Adrenal gland (tissue), 9 donors: ENCODE measurements at regions not wholly inside any gene's neighbourhood (a gene's known extent, or its start where the extent isn't known, plus 50 kb on each side); places are given as distances from the start of the nearest gene placed in this dataset.

Experiments used
- DNase-seq, 7 donors: peaks; one replicate each; pipeline ENCODE4 v3.0.0-alpha.2; 2019 to 2020
- H3K27ac ChIP-seq, 5 donors: fragments of 200-600 bp; sonication (generic) in 4 of 5; 1 replicate in 3 of 5; 2 replicates in 2 of 5; pipeline versions ENCODE4 v1.5.1 to v1.8.0; 2016 to 2020; ENCODE audit warnings: mild to moderate bottlenecking in 1 of 5
- H3K27me3 ChIP-seq: fragments of 200-600 bp; 2 replicates; pipeline ENCODE4 v1.8.0; 2021
- H3K36me3 ChIP-seq, 2 donors: fragments of 200-600 bp; replicated peaks in 1 of 2; 1 replicate in 1 of 2; 2 replicates in 1 of 2; pipeline versions ENCODE4 v1.5.1 to v1.8.0; 2018 to 2022
- H3K4me1 ChIP-seq, 2 donors: fragments of 200-600 bp; replicated peaks in 1 of 2; 1 replicate in 1 of 2; 2 replicates in 1 of 2; pipeline versions ENCODE4 v1.5.1 to v1.8.0; 2018 to 2021
- H3K4me3 ChIP-seq, 4 donors: fragments of 200-600 bp; sonication (generic) in 3 of 4; one replicate each; pipeline ENCODE4 v1.5.1; 2016 to 2018
- H3K9me3 ChIP-seq, 3 donors: fragments of 200-600 bp; sonication (generic) in 1 of 3; replicated peaks in 1 of 3; 1 replicate in 2 of 3; 2 replicates in 1 of 3; pipeline versions ENCODE4 v1.5.1 to v1.8.0; 2016 to 2021
- CTCF ChIP-seq, 6 experiments: fragments of 450-650 bp in 4 of 6; fragments of 200-600 bp in 2 of 6; sonication (generic) in 1 of 6; IDR thresholded peaks; 1 replicate in 5 of 6; 2 replicates in 1 of 6; pipeline versions ENCODE4 v1.5.1 to v1.8.0; 2016 to 2021; ENCODE audit warnings: antibody characterized with exemption in 6 of 6, mild to moderate bottlenecking in 2 of 6, moderate library complexity in 1 of 6
- POLR2A ChIP-seq, 2 donors: fragments of 450-650 bp; IDR thresholded peaks; one replicate each; pipeline ENCODE4 v1.6.1; 2017; ENCODE audit warnings: antibody characterized with exemption in 2 of 2, mild to moderate bottlenecking in 2 of 2, moderate library complexity in 1 of 2
- whole genome bisulfite sequencing, 4 donors: extraction: QIAGEN DNeasy Blood & Tissue Kit in 2 of 4; methylation state at CpG; one replicate each; pipeline versions ENCODE4 v1.1.5 to v1.1.7; 2013 to 2017; 5-methylcytosine and 5-hydroxymethylcytosine counted together
- intact Hi-C, 2 donors: fragments of 100-400 bp; cut with DNase I; formaldehyde crosslinking; loops; one replicate each; pipeline versions ENCODE4 v1.14.1 to v1.15.0; 2022 to 2023
- donor health status: healthy with polysubstance abuse.
- donor health status: Bipolar disorder and iron deficiency.
- donor health status: DM: yes; HTN: yes; CAD: no.
- donor health status: DM: no; HTN: no; CAD: no.
- donor health status: DM: no; HTN: no; CAD: no.

DNA sequence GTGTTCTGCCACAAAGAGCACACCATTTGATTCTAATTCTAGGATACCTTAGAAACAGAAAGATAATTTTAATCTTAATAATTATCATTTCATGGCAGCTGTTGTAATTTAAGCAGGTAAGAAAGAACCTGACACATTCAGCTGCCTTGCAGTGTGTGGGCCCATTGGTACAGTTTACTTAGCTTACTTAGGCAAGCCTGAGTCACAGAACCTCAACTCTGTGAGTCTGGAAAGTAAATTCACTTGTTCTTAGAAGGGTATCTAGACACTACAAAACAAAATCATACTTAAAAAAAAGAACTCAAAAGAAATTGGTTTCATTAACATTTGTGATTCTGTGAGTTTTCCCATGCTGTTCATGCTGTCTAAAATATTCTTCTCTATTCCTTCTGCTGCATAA, 956.3 kb upstream of the SLC39A10 start:
- intact Hi-C loops, result no loop called here
- Histone ChIP-seq H3K9me3 (no peaks in the 10 kb centered on the region), H3K36me3 (no peaks in the 10 kb centered on the region), H3K27ac (no peak overlapping the region), H3K27me3 (no peaks in the 10 kb centered on the region), H3K4me3 (no peak overlapping the region), H3K4me1 (no peaks in the 10 kb centered on the region)
- TF ChIP-seq CTCF (IDR thresholded peaks at IDR 0.05) (no peak), POLR2A (IDR thresholded peaks at IDR 0.05) (no peak)
- no peak for DNase-seq

- Histone ChIP-seq H3K9me3 (no peaks in the 10 kb centered on the region), H3K27me3 (no peaks in the 10 kb centered on the region), H3K36me3 (no peaks in the 10 kb centered on the region), H3K4me1 (no peaks in the 10 kb centered on the region), H3K4me3 (no peak overlapping the region), H3K27ac (no peak overlapping the region)
- WGBS, 4 donors, result 34 to 53% (median 51%) methylated on average over 3 of the region's 3 CpGs
- no peak for DNase-seq
- intact Hi-C loops, result no loop called here
- TF ChIP-seq CTCF (IDR thresholded peaks at IDR 0.05) (no peak), POLR2A (IDR thresholded peaks at IDR 0.05) (no peak)
These were observed 956.9 kb upstream of the SLC39A10 start for GRCh38 chr2:194700116-194700515.

- 73 to 78% (median 76%) methylated on average over 3 of the region's 3 CpGs for WGBS, 4 donors
These were observed 959.0 kb upstream of the SLC39A10 start for GRCh38 chr2:194698012-194698411.

DNA sequence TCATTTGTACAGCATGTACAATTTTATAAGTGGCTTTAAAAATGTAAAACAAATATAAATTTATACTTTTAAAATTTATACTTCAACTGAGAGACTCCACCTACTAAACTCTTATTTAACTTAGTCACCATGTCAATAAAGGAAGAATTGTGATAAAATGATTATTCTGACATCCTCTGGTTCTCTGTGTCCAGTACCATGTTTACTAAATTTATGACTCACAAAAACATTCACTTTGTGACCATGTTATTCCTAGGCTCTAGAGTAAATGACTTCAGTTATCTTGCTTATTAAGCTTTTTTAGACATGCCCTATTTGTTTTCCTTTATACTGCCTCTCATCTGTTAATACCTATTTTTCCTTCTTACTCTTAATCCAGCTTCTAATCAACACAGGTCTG, 959.6 kb upstream of the SLC39A10 start:
- no peaks in the 10 kb centered on the region for H3K27me3 ChIP-seq
- H3K4me3 ChIP-seq, result no peak overlapping the region
- H3K36me3 ChIP-seq, result no peaks in the 10 kb centered on the region
- DNase-seq, result no peak
- no peaks in the 10 kb centered on the region for H3K9me3 ChIP-seq
- no peaks in the 10 kb centered on the region for H3K4me1 ChIP-seq
- intact Hi-C loops, result no loop called here
- TF ChIP-seq POLR2A (IDR thresholded peaks at IDR 0.05) (no peak), CTCF (IDR thresholded peaks at IDR 0.05) (no peak)
- no peak overlapping the region for H3K27ac ChIP-seq

More at GRCh38 chr2:194698012-194698411, 959.0 kb upstream of the SLC39A10 start:
- DNase-seq, result no peak
- Histone ChIP-seq H3K27me3 (no peaks in the 10 kb centered on the region), H3K4me3 (no peak overlapping the region), H3K27ac (no peak overlapping the region), H3K9me3 (no peaks in the 10 kb centered on the region), H3K4me1 (no peaks in the 10 kb centered on the region), H3K36me3 (no peaks in the 10 kb centered on the region)
- intact Hi-C loops, result no loop called here
- TF ChIP-seq POLR2A (IDR thresholded peaks at IDR 0.05) (no peak), CTCF (IDR thresholded peaks at IDR 0.05) (no peak)
